ENCODE measurements at regions not wholly inside any gene's neighbourhood (a gene's known extent, or its start where the extent isn't known, plus 50 kb on each side); places are given as distances from the start of the nearest gene placed in this dataset.

GRCh38 chr1:68293609-68294366 is 61.5 kb upstream of the WLS start:
- Histone ChIP-seq H3K4me3 (peak overlapping the region; percentile 71), H3F3A (ENCODE audit: insufficient read depth) (peaks cover 11% of the 10 kb centered on the region), H3K4me1 (ENCODE audit: insufficient read depth) (peaks cover 27% of the 10 kb centered on the region), H4K20me1 (ENCODE audit: insufficient read depth) (no peaks in the 10 kb centered on the region), H3K4me2 (ENCODE audit: unreplicated experiment) (peak overlapping the region; percentile 98), H3K79me2 (ENCODE audit: insufficient read depth) (no peaks in the 10 kb centered on the region), H3K9ac (peak overlapping the region; percentile 46), H3K27me3 (replicated peaks; ENCODE audit: insufficient read depth) (no peaks in the 10 kb centered on the region), H3K9me2 (ENCODE audit: insufficient read depth) (no peaks in the 10 kb centered on the region), H3K27ac (peak overlapping the region; percentile 53), H2AFZ (peak overlapping the region; percentile 96), H3K36me3 (ENCODE audit: low read depth) (no peaks in the 10 kb centered on the region), H3K9me3 (ENCODE audit: low read depth) (no peaks in the 10 kb centered on the region)
- TF ChIP-seq EZH2 (IDR thresholded peaks at IDR 0.05; ENCODE audit: insufficient read depth, poor library complexity, severe bottlenecking) (no peak), EZH2phosphoT487 (IDR thresholded peaks at IDR 0.05; ENCODE audit: insufficient read depth, low read depth) (no peak)
- peak; percentile 77 for DNase-seq
- in situ Hi-C loops (cut with MboI): no loop called here
- WGBS, 2 experiments (ENCODE audit: low coverage in 1 of 2, low lambda C conversion rate in 2 of 2, missing lambda C conversion rate in 2 of 2): 18 to 23% methylated on average over 19 of the region's 19 CpGs

- Histone ChIP-seq H3K27me3 (replicated peaks; ENCODE audit: insufficient read depth) (no peaks in the 10 kb centered on the region), H3K27ac (no peak overlapping the region), H3F3A (ENCODE audit: insufficient read depth) (peaks cover 11% of the 10 kb centered on the region), H3K4me2 (ENCODE audit: unreplicated experiment) (peak overlapping the region; percentile 98), H3K9me2 (ENCODE audit: insufficient read depth) (no peaks in the 10 kb centered on the region), H3K9me3 (ENCODE audit: low read depth) (no peaks in the 10 kb centered on the region), H4K20me1 (ENCODE audit: insufficient read depth) (no peaks in the 10 kb centered on the region), H3K79me2 (ENCODE audit: insufficient read depth) (no peaks in the 10 kb centered on the region), H2AFZ (peak overlapping the region; percentile 96), H3K9ac (no peak overlapping the region), H3K36me3 (ENCODE audit: low read depth) (no peaks in the 10 kb centered on the region), H3K4me1 (ENCODE audit: insufficient read depth) (peaks cover 27% of the 10 kb centered on the region), H3K4me3 (peak overlapping the region; percentile 71; the same call in 1 of the 2 replicates)
- in situ Hi-C loops (cut with MboI): no loop called here
- peak; percentile 10 for DNase-seq
- WGBS, 2 experiments (ENCODE audit: low coverage in 1 of 2, low lambda C conversion rate in 2 of 2, missing lambda C conversion rate in 2 of 2): 52 to 59% methylated on average over 5 of the region's 5 CpGs
- no peak for TF ChIP-seq EZH2 (IDR thresholded peaks at IDR 0.05; ENCODE audit: insufficient read depth, poor library complexity, severe bottlenecking)
Observed at GRCh38 chr1:68293122-68293521, 60.8 kb upstream of the WLS start.

- Histone ChIP-seq H3K4me1 (ENCODE audit: insufficient read depth) (peaks cover 27% of the 10 kb centered on the region), H2AFZ (no peak overlapping the region), H3K9me2 (ENCODE audit: insufficient read depth) (no peaks in the 10 kb centered on the region), H3K27me3 (replicated peaks; ENCODE audit: insufficient read depth) (no peaks in the 10 kb centered on the region), H3K36me3 (ENCODE audit: low read depth) (no peaks in the 10 kb centered on the region), H3K4me2 (ENCODE audit: unreplicated experiment) (no peak overlapping the region), H4K20me1 (ENCODE audit: insufficient read depth) (no peaks in the 10 kb centered on the region), H3K9ac (no peak overlapping the region), H3K27ac (no peak overlapping the region), H3K9me3 (ENCODE audit: low read depth) (no peaks in the 10 kb centered on the region), H3F3A (ENCODE audit: insufficient read depth) (peaks cover 11% of the 10 kb centered on the region), H3K4me3 (no peak overlapping the region), H3K79me2 (ENCODE audit: insufficient read depth) (no peaks in the 10 kb centered on the region)
- 36 to 40% methylated on average over 2 of the region's 2 CpGs for WGBS, 2 experiments (ENCODE audit: low coverage in 1 of 2, low lambda C conversion rate in 2 of 2, missing lambda C conversion rate in 2 of 2)
- in situ Hi-C loops (cut with MboI): no loop called here
- DNase-seq: peak; percentile 38
- TF ChIP-seq EZH2phosphoT487 (IDR thresholded peaks at IDR 0.05; ENCODE audit: insufficient read depth, low read depth) (no peak), EZH2 (IDR thresholded peaks at IDR 0.05; ENCODE audit: insufficient read depth, poor library complexity, severe bottlenecking) (no peak)
Observed at GRCh38 chr1:68291688-68292384, 59.5 kb upstream of the WLS start.

DNA sequence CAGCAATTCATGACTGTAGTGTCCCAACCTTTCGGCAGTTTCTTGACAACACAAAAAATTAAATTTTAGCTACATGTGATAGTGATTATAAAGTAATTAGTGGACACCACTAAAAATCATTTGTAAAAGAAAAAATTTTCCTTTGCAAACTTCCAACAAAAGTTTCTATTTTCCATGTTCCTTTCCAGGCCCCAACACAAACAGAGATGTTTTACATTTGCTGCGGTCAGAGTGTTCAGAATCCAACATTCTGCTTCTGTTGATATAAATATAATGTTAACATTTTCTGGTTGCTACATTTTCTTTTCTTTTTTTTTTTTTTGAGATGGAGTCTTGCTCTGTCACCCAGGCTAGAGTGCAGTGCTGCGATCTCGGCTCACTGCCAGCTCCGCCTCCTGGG is 54.9 kb upstream of the WLS start:
- Histone ChIP-seq H3K9ac (no peak overlapping the region), H3K9me2 (ENCODE audit: insufficient read depth) (no peaks in the 10 kb centered on the region), H3K4me2 (ENCODE audit: unreplicated experiment) (no peak overlapping the region), H3K4me3 (no peak overlapping the region), H3F3A (ENCODE audit: insufficient read depth) (no peaks in the 10 kb centered on the region), H4K20me1 (ENCODE audit: insufficient read depth) (no peaks in the 10 kb centered on the region), H2AFZ (no peak overlapping the region), H3K27me3 (replicated peaks; ENCODE audit: insufficient read depth) (no peaks in the 10 kb centered on the region), H3K9me3 (ENCODE audit: low read depth) (no peaks in the 10 kb centered on the region), H3K36me3 (ENCODE audit: low read depth) (no peaks in the 10 kb centered on the region), H3K4me1 (ENCODE audit: insufficient read depth) (peaks cover 7% of the 10 kb centered on the region; the same call in 1 of the 2 replicates), H3K27ac (no peak overlapping the region), H3K79me2 (ENCODE audit: insufficient read depth) (no peaks in the 10 kb centered on the region)
- in situ Hi-C loops (cut with MboI): no loop called here
- TF ChIP-seq EZH2 (IDR thresholded peaks at IDR 0.05; ENCODE audit: insufficient read depth, poor library complexity, severe bottlenecking) (no peak), EZH2phosphoT487 (IDR thresholded peaks at IDR 0.05; ENCODE audit: insufficient read depth, low read depth) (no peak)
- WGBS, 2 experiments (ENCODE audit: low coverage in 1 of 2, low lambda C conversion rate in 2 of 2, missing lambda C conversion rate in 2 of 2): 50 to 53% methylated on average over 5 of the region's 5 CpGs
- DNase-seq: no peak
